NCI-H524 (cell line): ENCODE measurements at regions not wholly inside any gene's neighbourhood (a gene's known extent, or its start where the extent isn't known, plus 50 kb on each side); places are given as distances from the start of the nearest gene placed in this dataset.

Source experiments
- DNase-seq, 2 experiments: peaks; one replicate each; lab custom pipeline; 2025; lab: John Stamatoyannopoulos, UW

DNA sequence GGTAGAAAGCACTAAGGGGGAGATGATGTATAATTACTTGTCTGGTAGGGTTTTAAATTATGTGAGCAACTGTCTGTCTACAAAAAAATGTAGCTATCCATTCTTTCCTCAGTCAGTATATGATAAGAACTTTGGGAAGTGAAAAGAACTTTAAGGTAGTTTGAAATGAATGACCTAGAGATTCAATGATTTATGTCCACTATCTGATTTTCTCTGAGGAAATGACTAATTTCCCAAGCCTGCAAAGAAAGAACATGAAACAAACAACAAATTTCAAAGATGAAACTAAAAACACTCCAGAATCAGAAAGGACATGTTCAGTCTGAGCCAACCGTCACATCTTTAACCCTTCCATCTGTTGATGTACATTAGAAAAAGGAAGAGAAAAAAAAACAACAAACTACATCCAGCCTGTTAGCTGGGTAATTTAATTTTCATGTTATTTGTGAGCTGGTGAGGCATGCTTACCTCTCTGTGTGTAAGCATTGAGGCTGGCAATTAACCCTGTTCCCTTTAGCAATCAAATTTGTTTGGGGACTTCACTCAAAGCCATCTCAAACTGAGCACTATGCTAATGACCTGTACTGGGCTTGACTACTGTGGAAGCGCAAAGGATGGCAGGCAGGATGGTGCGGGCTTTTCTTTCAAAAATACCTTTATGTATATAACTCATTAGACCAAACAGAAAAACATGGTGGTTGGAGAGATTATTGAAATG, 220.1 kb downstream of the TUSC7 start:
- no peak for DNase-seq

DNA sequence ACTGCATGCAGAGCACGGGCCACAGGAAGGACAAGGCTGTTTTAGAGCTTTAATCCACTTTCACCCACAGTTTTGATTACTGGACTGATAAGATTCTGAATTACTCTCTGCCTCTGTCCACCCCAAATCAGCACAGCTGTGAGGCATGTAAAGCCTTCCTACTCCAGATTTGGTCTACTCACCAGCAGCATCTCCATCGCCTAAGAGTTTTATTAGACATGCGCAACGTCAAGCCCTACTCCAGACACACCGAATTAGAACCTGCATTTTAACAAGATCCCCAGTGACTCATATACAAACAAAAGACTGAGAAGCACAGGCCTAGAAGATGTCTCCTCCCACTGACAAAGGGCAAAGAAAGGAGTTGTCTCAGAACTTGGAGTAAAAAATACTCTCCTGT, 221.2 kb downstream of the TUSC7 start:
- DNase-seq: no peak

DNA sequence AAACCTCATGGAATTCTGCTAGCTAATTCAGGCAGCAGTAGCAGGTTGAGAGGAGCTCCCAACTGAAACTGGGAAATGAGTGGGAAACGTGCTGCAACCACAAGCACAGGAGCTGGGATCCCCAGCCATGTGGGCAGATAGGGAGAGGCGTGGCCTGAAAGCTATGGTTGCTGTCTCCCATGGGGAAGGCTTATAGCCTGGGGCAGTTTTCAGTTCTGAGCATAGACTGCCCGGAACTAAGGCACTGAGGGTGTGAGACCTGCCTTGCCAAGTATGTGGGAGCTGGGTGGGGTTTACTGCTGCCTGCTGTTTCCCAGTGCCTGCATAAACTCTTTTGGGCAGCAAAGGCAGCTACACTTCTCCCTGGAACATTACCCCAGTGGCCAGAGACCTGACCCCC, 229.5 kb downstream of the TUSC7 start:
- no peak for DNase-seq

DNA sequence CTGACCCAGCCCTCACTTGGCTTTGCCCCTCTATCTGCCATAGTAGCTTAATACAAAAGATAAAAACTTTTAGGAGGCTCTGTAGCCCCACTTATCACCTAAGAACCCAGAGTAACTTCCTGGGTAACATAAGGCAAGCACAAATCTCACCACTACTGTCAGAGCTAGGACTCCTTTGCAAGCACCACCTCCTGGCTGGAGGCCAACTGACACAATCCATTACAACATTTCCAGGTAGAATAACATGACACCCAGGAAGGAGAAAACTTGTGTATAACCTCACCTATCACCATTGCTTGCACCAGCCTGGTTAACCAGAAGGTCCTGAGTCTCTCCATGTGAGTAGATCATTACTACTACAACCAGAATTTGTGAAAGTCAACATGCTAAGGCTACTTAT, 230.0 kb downstream of the TUSC7 start:
- no peak for DNase-seq

DNA sequence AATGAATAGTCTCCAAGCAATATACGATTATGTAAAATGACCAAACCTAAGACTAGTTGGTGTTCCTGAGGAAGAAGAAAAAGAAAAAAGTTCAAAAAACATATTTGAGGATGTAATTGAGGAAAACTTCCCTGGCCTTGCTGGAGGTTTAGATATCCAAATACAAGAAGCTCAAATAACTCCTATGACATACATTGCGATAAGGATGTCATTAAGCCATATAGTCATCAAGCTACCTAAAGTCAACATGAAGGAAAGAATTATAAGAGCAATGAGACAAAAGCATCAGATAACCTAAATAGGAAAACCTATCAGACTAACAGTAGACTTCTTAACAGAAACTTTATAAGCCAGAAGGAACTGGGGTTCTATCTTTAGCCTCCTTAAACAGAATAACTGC, 231.1 kb downstream of the TUSC7 start:
- DNase-seq: no peak

DNA sequence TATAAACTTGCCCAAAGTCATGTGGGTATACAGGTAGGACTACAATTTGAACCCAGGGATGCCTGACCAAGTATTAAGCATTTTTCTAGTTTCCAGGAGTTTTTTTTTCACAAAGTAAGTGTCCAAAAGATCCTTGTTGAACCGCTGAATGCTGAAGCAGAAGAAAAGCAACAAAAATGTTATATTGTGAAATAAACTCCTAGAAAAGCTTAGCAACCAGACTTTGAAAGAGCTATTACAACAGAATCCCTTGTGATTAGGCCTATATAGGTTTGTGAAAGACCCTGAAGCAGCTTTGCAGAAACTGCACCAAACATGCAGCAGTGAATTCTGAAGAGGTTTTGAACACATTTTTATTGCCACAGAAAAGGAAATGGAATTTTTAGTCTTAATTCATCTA, 236.8 kb downstream of the TUSC7 start:
- no peak for DNase-seq

DNA sequence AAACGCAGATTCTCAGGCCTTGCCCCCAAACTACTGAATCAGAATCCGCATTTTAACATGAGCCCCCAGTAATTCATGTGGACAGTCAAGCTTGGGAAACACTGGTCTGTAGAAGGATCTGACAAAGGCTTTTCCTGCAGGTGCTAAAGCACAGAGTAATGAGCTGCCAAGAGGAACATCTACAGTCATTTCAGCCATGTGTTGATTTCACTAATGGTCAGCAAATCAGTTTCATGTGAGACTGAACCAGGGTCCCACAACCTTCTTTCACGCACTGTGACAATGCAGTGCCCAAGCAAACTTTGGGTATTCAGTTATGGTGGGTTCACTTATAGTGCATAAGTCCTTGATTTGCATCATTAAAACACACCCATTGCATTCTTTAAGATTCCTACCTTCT, 237.6 kb downstream of the TUSC7 start:
- no peak for DNase-seq

DNA sequence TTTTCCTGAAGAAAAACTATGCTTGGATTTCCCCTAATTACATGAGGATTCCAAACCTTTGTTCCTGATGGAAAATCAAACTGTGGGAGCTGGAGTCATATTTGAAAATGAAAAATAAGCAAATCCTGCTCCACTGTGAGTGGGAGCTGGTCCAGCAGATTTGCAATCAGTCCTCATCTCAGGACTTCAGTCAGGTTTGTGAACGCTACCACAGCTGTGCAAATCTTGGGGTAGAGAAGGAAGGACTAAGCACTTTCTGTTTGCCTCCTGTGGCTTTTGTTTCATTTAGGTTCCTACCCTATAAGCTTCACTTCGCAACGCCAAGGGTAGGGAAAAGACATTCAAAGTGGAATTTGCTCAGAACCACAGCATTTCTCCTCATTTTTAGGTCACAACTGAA, 238.2 kb downstream of the TUSC7 start:
- no peak for DNase-seq

DNA sequence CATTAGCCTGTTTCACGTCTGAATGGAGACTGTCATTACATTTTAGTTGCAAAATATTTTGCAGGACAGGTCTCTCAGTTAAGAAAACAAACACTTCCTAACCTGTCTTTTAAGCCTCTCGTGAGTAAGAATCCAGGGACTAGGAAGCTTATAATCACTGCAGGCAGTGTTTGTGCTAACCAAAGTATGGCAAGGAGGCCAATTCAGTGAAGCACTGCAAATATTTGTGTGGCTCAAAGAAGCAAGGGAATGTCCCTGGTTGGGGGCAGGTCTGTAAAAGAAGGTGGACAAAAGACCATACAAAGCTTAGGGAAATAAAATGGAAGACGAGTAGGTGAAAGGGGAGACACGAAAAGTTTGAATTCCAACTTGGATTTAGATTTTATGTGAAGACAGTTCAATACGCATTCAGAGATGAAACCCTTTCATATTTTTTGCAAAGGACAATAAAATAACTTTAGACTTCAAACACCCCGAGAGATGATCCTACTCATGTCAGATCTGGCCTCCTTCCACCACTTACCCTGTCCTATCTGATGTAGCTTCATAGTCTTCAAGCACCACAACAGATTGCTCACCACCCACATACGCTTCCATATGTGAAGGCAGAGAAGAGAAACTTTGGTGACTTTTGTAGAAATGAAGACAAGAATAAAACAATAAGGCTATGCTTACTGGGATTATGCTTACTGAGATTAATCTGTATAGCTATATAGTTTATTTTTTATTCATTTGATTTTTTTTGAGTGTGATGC, 240.9 kb downstream of the TUSC7 start:
- no peak for DNase-seq

DNA sequence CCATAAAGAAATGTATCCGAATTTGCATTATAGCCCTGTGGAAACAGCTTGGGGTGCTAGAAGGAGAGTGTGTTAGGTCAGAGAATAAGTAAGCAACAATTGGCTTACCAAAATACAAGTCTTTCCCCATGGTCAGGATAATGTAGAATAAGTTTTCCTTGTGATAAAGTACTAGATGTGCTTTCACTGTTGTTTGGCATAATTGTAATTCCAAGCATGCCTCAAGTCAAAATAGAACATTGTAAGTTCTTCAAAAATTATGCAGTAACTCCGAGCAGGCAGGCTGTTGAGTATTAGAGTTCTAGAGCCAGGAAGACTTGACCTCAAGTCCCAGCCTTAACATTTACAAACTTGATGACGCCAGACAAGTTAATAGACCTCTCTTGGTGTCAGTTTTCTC, 242.0 kb downstream of the TUSC7 start:
- DNase-seq: no peak

DNA sequence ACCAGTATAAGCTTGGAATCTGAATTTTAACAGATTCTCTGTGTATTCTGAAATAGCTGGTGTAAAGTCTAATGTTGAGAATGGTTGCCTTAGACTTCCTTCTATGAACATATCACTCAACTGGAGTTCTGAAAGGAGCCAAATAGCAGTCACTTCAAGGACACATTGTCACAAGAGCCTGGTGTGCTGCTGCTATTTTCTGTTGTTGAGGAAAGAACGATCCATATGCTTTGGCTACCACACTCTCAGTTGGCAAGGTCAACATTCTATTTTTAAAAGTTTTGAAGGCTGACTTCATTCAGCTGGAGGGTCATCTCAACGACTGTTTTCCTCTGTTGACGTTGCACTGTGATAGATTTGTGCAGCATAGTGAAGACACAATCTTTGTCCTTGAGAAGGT, 248.7 kb downstream of the TUSC7 start:
- DNase-seq: no peak

DNA sequence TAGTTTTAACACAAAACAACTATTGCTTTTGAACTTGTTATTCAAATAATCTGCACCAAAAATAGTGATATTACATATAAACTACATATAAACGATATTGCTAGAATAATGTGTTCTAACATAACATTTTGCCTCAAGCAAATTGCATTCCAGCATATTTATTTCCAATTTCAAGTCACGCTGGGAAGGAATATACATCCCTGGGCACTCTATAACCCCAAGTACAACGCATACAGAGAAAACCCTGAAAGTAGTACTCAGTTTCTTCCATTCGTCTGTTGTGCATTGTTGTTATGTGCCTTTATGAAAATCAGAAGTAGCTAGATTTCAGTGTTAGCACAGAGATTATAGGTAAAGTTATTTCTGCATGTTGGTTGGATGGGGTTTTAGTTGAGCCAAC, 251.5 kb downstream of the TUSC7 start:
- DNase-seq: no peak

DNA sequence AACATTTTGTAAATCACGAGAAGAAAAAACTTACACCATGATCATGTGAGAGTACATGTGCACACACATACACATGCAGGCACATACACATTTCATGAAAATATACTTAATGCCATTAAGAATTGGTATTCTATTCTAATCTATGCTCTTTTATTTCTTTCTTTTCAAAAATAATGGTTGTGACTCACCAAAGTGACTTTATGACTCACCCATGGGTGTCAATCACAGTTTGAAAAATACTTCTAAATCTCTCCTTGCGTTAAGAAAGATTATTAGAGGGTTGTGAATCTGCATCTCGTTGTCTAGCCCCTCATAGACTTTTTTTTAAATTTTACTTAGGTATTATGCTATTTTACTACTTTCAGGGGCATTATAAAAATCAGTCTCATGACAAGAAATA, 254.2 kb downstream of the TUSC7 start:
- DNase-seq: no peak

DNA sequence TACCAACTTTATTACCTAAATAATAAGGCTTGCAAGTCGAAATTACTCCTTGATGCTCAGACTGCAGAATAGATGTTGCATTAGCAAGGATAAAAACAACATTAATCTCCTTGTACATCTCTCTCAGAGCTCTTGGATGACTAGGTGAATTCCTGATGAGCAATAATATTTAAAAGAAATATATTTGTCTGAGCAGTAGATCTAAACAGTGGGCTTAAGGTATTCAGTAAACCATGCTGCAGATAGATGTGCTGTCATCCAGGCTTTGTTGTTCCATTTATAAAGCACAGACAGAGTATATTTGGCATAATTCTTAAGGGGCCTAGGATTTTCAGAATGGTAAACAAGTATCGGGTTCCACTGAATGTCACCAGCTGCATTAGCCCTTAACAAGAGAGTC, 257.1 kb downstream of the TUSC7 start:
- DNase-seq: no peak

DNA sequence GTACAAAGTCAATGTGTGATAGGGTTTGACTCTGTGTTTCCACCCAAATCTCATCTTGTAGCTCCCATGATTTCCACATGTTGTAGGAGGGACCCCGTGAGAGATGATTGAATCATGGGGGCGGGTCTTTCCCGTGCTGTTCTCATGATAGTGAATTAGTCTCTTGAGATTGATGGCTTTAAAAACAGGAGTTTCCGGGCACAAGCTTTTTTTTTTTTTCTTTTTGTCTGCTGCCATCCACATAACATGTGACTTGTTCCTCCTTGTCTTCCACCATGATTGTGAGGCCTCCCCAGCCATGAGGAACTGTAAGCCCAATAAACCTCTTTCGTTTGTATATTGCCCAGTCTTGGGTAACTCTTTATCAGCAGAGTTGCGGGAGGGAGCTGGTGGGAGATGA, 259.6 kb downstream of the TUSC7 start:
- no peak for DNase-seq

DNA sequence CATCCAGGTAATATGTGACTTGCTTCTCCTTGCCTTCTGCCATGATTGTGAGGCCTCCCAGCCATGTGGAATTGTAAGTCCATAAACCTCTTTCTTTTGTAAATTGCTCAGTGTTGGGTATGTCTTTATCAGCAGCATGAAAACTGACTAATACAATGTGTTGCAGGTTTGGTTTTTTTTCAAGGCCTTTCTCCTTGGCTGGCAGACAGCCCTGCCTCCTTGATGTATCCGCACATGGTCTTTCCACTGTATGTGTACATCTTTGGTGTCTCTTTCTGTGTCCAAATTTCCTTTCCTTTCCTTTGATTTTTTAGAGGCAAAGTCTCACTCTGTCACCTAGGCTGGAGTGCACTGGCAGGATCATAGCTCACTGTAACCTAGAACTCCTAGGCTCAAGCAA, 260.1 kb downstream of the TUSC7 start:
- DNase-seq: no peak

DNA sequence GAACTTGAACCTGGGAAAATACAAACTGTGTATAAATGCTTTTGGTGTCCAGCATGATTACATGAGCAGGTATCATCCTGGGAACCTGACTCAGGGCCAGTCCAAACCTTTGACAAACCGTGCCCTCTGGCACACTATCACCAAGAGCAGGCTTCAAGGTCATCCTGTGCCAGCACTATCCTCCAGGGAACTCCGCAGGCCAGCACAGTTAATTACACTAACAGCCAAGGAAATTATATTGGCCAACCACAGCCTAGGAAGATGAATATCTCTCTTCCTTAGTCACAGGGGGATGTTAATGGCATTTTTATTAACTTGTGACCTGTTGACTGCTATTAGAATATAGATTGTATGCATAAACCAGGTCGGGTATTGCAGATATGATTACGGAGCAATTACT, 262.0 kb downstream of the TUSC7 start:
- no peak for DNase-seq

DNA sequence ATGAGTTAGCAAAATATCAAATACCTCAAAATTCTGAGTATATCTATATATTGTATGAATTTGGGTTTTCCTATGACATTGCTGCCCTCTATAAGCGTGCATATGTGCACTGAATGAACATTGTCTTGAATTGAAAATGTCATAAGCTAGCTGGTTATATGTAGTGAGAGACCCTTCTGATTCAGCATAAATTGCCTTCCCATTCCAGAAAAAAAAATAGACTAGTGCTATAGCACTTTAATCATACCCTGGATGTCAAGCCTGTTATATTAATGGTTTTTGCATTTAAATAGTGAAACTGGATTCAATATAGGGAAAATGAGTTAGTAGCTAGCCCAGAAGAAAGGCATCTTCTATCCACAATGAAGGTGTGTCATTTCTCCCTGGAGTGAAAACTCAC, 265.1 kb downstream of the TUSC7 start:
- DNase-seq: no peak

DNA sequence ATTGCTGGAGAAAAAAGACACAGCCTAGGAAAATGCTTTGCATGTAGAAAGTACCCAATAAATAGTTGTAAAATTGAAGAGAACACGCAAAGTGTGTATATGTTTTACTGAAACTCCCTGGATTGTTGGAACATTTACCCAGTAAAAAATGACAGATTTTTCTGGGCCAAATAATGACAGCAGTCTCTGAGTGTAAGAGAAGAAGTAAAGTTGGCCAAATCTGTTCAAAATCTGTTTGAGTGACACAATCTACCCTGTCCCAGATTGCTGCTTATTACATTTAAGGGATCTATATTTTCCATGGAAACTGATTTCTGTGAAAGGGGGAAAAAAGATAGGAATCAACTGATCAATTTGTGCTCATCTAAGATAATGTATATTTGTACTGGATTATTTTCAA, 267.9 kb downstream of the TUSC7 start:
- DNase-seq: no peak

DNA sequence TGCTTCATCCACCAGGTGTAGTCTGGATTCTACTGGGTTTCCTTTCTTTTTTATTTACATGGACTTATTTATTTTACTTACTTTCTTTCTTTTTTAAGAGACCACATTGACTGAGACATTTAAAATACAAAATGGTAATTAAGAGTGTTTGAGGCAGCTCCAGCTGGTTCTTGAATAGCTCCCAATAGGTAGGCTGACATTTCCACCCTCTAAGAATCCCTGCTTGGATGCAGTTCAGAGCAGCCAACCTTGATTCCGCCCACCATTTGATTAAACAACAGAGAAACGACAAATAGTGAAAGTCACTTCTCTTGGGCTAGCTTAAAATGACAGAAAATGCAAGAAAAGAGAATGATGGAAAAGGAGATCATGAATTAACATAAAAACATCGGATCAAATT, 270.5 kb downstream of the TUSC7 start:
- no peak for DNase-seq

DNA sequence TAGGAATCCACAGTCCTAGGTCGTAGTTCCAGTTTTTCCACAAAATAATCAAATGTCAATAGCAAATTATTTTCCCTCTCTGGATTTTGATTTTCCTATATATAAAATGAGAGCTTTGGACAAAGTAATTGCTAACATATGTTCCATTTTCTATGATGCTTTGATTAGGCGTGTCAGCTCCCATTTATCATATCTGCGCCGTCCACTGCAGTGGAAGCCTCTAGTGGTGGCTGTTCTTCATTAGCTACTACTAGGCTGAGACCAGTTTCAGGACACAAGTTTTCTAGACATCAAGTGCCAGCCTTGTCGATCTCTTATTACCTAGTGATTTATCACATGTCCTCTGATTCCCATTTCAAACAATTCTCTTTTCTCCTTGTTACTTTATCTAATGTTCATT, 271.5 kb downstream of the TUSC7 start:
- DNase-seq: no peak

DNA sequence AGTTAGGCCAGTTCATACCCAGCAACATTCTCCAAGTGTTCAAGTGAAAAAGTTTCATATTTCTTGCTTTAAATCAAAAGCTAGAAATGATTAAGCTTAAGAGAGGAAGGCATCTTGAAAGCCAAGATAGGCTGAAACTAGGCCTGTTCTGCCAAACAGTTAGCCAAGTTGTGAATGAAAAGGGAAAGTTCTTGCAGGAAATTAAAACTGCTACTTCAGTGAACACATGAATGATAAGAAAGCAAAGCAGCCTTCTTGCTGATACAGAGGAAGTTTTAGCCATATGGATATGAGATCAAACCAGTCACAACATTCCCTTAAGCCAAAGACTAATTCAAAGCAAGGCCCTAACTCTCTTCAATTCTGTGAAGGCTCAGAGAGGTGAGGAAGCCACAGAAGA, 274.7 kb downstream of the TUSC7 start:
- DNase-seq: no peak

DNA sequence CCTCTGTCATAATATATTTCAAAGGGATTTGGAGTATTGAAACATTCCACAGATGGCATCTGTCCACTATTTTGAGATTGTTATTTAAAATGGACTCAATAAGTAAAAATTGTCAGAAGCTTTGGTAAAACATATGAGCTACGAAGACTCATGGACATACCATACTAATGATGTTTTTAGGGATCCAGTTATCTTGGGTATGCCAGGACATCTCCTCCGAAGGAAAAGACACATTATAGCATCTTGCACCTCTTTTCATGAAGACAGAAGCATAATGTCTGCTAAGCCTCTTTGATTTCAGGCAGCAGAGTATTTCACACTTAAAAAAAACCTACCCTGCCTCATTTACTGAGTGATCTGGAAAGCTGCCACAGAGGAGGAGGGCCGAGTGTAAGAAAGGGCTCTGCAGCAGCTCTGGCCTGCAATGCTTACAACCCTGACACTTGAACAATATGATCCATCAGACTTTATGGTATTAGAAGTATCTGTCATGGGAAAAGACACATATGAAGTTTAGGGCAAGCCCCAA, 284.8 kb downstream of the TUSC7 start:
- DNase-seq: no peak

DNA sequence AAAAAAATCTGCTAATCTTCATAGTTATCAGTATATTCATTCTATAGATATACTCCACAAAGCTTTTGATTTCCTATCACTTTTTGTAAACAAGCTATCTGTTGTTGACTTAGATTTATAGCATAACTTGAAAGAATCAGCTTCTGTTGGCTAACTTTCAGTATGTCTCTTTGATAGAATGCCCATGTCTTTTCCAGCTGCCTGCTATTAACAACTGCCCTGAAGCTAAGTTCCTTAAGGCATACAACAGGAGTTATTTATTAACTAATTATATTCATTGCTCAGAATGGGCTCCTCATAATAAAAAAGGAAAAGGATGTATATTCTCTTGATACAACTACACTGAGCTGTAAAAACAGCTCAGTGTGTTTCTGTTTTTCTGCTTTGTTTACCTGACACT, 293.9 kb downstream of the TUSC7 start:
- DNase-seq: no peak
